ENCODE measurements at regions not wholly inside any gene's neighbourhood (a gene's known extent, or its start where the extent isn't known, plus 50 kb on each side); places are given as distances from the start of the nearest gene placed in this dataset.

DNA sequence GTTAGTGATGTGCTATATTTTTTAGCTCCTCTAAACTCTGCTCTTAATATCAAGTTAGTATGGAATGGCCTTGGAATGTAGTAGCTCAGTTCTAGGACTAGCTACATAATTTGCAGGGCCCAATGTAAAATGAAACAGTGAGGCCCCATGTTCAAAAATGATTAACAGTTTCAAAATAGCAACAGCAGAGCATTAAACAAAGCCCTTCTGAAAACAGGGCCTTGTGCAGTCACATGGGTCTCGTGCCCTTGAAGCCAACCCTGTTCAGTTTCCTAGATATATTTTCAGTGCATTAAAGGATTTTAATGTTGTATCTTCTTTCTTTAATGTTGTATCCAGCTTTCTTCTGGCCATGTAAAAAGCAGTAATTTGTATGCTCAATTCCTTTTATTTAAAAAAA, 82.1 kb downstream of the TASL start:
- DNase-seq: no peak
- H3K36me3 Mint-ChIP-seq (ENCODE audit: insufficient read depth in 1 of 3, low read depth in 3 of 3): no peaks in the 10 kb centered on the region
- Histone ChIP-seq H4K8ac (replicated peaks; ENCODE audit: insufficient read length, low read depth, low read length) (no peak overlapping the region), H3K4me2 (ENCODE audit: insufficient read depth, insufficient read length, low read length) (no peak overlapping the region), H3K4me1 (ENCODE audit: insufficient read depth, low read length) (no peaks in the 10 kb centered on the region), H3K27me3 (ENCODE audit: insufficient read depth, low read length) (no peaks in the 10 kb centered on the region), H4K20me1 (ENCODE audit: control insufficient read depth, insufficient read depth, insufficient read length) (no peaks in the 10 kb centered on the region), H2AK5ac (ENCODE audit: insufficient read length, low read length) (no peak overlapping the region), H2BK120ac (ENCODE audit: low read depth, low read length, poor library complexity, severe bottlenecking) (no peak overlapping the region), H3K23me2 (ENCODE audit: insufficient read length, low read depth, low read length, poor library complexity, severe bottlenecking) (no peaks in the 10 kb centered on the region), H3K9ac (ENCODE audit: extremely low read depth, insufficient read length, low read length) (no peak overlapping the region), H3T11ph (ENCODE audit: low read length) (no peak overlapping the region), H3K14ac (ENCODE audit: insufficient read depth, low read length) (no peak overlapping the region), H2BK20ac (ENCODE audit: low read depth, low read length, poor library complexity, severe bottlenecking) (no peak overlapping the region), H4K5ac (ENCODE audit: insufficient read length, low read depth, low read length) (no peak overlapping the region), H3K79me1 (ENCODE audit: insufficient read depth, low read depth, low read length, poor library complexity, severe bottlenecking) (no peaks in the 10 kb centered on the region), H2BK5ac (ENCODE audit: insufficient read length, low read length) (no peak overlapping the region), H4K91ac (ENCODE audit: insufficient read length, low read depth, low read length) (no peak overlapping the region), H3K79me2 (ENCODE audit: insufficient read depth, low read length) (no peaks in the 10 kb centered on the region), H3K56ac (ENCODE audit: insufficient read length, low read depth, low read length) (no peak overlapping the region), H3K18ac (ENCODE audit: insufficient read length, low read depth, low read length) (no peak overlapping the region), H3K9me3 (ENCODE audit: control insufficient read depth, low read depth, low read length) (no peaks in the 10 kb centered on the region), H2BK15ac (ENCODE audit: low read depth, low read length) (no peak overlapping the region), H2AFZ (ENCODE audit: low read length) (no peak overlapping the region), H3K23ac (ENCODE audit: insufficient read length, low read depth, low read length) (no peak overlapping the region), H3K27ac (ENCODE audit: insufficient read length, low read depth, low read length) (no peak overlapping the region), H3K4ac (ENCODE audit: low read depth, low read length) (no peak overlapping the region), H2BK12ac (ENCODE audit: insufficient read length, low read depth, low read length) (no peak overlapping the region)
- H3K27me3 Mint-ChIP-seq (ENCODE audit: low read depth): no peaks in the 10 kb centered on the region
- peaks cover 16 to 19% of the 10 kb centered on the region in 2 experiments for H3K4me1 Mint-ChIP-seq
- no CpG with 5 or more reads among the region's 1 CpG for WGBS (ENCODE audit: extremely low coverage, insufficient read length, low lambda C conversion rate)
- H3K4me3 Mint-ChIP-seq: no peak overlapping the region
- peaks cover 4 to 49% of the 10 kb centered on the region in 2 experiments for H3K9me3 Mint-ChIP-seq
- TF ChIP-seq, protein P1, sequence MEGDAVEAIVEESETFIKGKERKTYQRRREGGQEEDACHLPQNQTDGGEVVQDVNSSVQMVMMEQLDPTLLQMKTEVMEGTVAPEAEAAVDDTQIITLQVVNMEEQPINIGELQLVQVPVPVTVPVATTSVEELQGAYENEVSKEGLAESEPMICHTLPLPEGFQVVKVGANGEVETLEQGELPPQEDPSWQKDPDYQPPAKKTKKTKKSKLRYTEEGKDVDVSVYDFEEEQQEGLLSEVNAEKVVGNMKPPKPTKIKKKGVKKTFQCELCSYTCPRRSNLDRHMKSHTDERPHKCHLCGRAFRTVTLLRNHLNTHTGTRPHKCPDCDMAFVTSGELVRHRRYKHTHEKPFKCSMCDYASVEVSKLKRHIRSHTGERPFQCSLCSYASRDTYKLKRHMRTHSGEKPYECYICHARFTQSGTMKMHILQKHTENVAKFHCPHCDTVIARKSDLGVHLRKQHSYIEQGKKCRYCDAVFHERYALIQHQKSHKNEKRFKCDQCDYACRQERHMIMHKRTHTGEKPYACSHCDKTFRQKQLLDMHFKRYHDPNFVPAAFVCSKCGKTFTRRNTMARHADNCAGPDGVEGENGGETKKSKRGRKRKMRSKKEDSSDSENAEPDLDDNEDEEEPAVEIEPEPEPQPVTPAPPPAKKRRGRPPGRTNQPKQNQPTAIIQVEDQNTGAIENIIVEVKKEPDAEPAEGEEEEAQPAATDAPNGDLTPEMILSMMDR (conservative IDR thresholded peaks at IDR 0.05): no peak
- H3K27ac Mint-ChIP-seq: no peak overlapping the region
